ENCODE measurements at regions not wholly inside any gene's neighbourhood (a gene's known extent, or its start where the extent isn't known, plus 50 kb on each side); places are given as distances from the start of the nearest gene placed in this dataset.
A peak's percentile ranks its signal among the peaks of the same experiment; 100 is the strongest.
"Not testable (repeated sequence)": the region's sequence is repeated elsewhere in the genome, so short reads cannot be mapped to it uniquely, and the experiment has no call there.

- H3K79me2 ChIP-seq (ENCODE audit: low read length); intact Hi-C loops (cut with micrococcal nuclease); H3K36me3 ChIP-seq (ENCODE audit: low read depth, low read length); H3K9me3 ChIP-seq (ENCODE audit: low read length); H3K4me2 ChIP-seq (ENCODE audit: low read length); CTCF ChIA-PET; H3K4me3 ChIP-seq (ENCODE audit: low read length); BruUV-seq (replicated peaks); H3F3A ChIP-seq (ENCODE audit: low read length, unreplicated experiment); H3K27ac ChIP-seq (ENCODE audit: low read length); H3K9me2 ChIP-seq (replicated peaks; ENCODE audit: low read length); H3K27me3 ChIP-seq (ENCODE audit: low read length); ATAC-seq; H3K9ac ChIP-seq (ENCODE audit: low read length); H3K4me1 ChIP-seq (ENCODE audit: insufficient read depth, low read length); H4K20me1 ChIP-seq (ENCODE audit: low read length); POLR2A ChIA-PET (ENCODE audit: unreplicated experiment); H2AFZ ChIP-seq (ENCODE audit: low read length): not testable (repeated sequence)
- DNase-seq, result peak; percentile 7
Measured at GRCh38 chr16:46390660-46391462, 230.3 kb downstream of the SHCBP1 start.

GRCh38 chr16:46389561-46390041, 231.6 kb downstream of the SHCBP1 start:
- H3K9me2 ChIP-seq (replicated peaks; ENCODE audit: low read length); H3K36me3 ChIP-seq (ENCODE audit: low read depth, low read length); CTCF ChIA-PET; H2AFZ ChIP-seq (ENCODE audit: low read length); H3K4me1 ChIP-seq (ENCODE audit: insufficient read depth, low read length); H3K27ac ChIP-seq (ENCODE audit: low read length); ATAC-seq; intact Hi-C loops (cut with micrococcal nuclease); H3K79me2 ChIP-seq (ENCODE audit: low read length); H3K4me2 ChIP-seq (ENCODE audit: low read length); H3K9me3 ChIP-seq (ENCODE audit: low read length); H3F3A ChIP-seq (ENCODE audit: low read length, unreplicated experiment); H3K4me3 ChIP-seq (ENCODE audit: low read length); H3K9ac ChIP-seq (ENCODE audit: low read length); H3K27me3 ChIP-seq (ENCODE audit: low read length); POLR2A ChIA-PET (ENCODE audit: unreplicated experiment); H4K20me1 ChIP-seq (ENCODE audit: low read length); BruUV-seq (replicated peaks): not testable (repeated sequence)
- DNase-seq, result peak; percentile 73

- H3F3A ChIP-seq (ENCODE audit: low read length, unreplicated experiment); H3K9ac ChIP-seq (ENCODE audit: low read length); POLR2A ChIA-PET (ENCODE audit: unreplicated experiment); H3K9me2 ChIP-seq (replicated peaks; ENCODE audit: low read length); H3K27me3 ChIP-seq (ENCODE audit: low read length); H3K36me3 ChIP-seq (ENCODE audit: low read depth, low read length); H3K4me2 ChIP-seq (ENCODE audit: low read length); H3K27ac ChIP-seq (ENCODE audit: low read length); H2AFZ ChIP-seq (ENCODE audit: low read length); H3K9me3 ChIP-seq (ENCODE audit: low read length); H3K79me2 ChIP-seq (ENCODE audit: low read length); ATAC-seq; intact Hi-C loops (cut with micrococcal nuclease); H4K20me1 ChIP-seq (ENCODE audit: low read length); H3K4me1 ChIP-seq (ENCODE audit: insufficient read depth, low read length); CTCF ChIA-PET; DNase-seq; BruUV-seq (replicated peaks); H3K4me3 ChIP-seq (ENCODE audit: low read length): not testable (repeated sequence)
Measured at GRCh38 chr16:46388939-46389491, 232.2 kb downstream of the SHCBP1 start.

GRCh38 chr16:46388354-46388753, 232.8 kb downstream of the SHCBP1 start:
- BruUV-seq (replicated peaks); H2AFZ ChIP-seq (ENCODE audit: low read length); POLR2A ChIA-PET (ENCODE audit: unreplicated experiment); H3K9me2 ChIP-seq (replicated peaks; ENCODE audit: low read length); H4K20me1 ChIP-seq (ENCODE audit: low read length); H3K36me3 ChIP-seq (ENCODE audit: low read depth, low read length); H3K79me2 ChIP-seq (ENCODE audit: low read length); H3K9ac ChIP-seq (ENCODE audit: low read length); H3K4me1 ChIP-seq (ENCODE audit: insufficient read depth, low read length); H3K27me3 ChIP-seq (ENCODE audit: low read length); CTCF ChIA-PET; H3K9me3 ChIP-seq (ENCODE audit: low read length); H3K4me2 ChIP-seq (ENCODE audit: low read length); H3F3A ChIP-seq (ENCODE audit: low read length, unreplicated experiment); H3K27ac ChIP-seq (ENCODE audit: low read length); ATAC-seq; H3K4me3 ChIP-seq (ENCODE audit: low read length); intact Hi-C loops (cut with micrococcal nuclease): not testable (repeated sequence)
- peak; percentile 32 for DNase-seq

- ATAC-seq; H3F3A ChIP-seq (ENCODE audit: low read length, unreplicated experiment); H2AFZ ChIP-seq (ENCODE audit: low read length); H4K20me1 ChIP-seq (ENCODE audit: low read length); H3K36me3 ChIP-seq (ENCODE audit: low read depth, low read length); CTCF ChIA-PET; H3K9ac ChIP-seq (ENCODE audit: low read length); H3K4me1 ChIP-seq (ENCODE audit: insufficient read depth, low read length); H3K9me2 ChIP-seq (replicated peaks; ENCODE audit: low read length); DNase-seq; H3K27me3 ChIP-seq (ENCODE audit: low read length); H3K9me3 ChIP-seq (ENCODE audit: low read length); POLR2A ChIA-PET (ENCODE audit: unreplicated experiment); H3K4me3 ChIP-seq (ENCODE audit: low read length); H3K4me2 ChIP-seq (ENCODE audit: low read length); intact Hi-C loops (cut with micrococcal nuclease); BruUV-seq (replicated peaks); H3K79me2 ChIP-seq (ENCODE audit: low read length); H3K27ac ChIP-seq (ENCODE audit: low read length): not testable (repeated sequence)
Measured at GRCh38 chr16:46387720-46388119, 233.5 kb downstream of the SHCBP1 start.

- DNase-seq; H3F3A ChIP-seq (ENCODE audit: low read length, unreplicated experiment); H3K9me3 ChIP-seq (ENCODE audit: low read length); ATAC-seq; BruUV-seq (replicated peaks); intact Hi-C loops (cut with micrococcal nuclease); H3K79me2 ChIP-seq (ENCODE audit: low read length); CTCF ChIA-PET; POLR2A ChIA-PET (ENCODE audit: unreplicated experiment); H4K20me1 ChIP-seq (ENCODE audit: low read length); H3K27me3 ChIP-seq (ENCODE audit: low read length); H3K36me3 ChIP-seq (ENCODE audit: low read depth, low read length); H2AFZ ChIP-seq (ENCODE audit: low read length); H3K9me2 ChIP-seq (replicated peaks; ENCODE audit: low read length); H3K4me3 ChIP-seq (ENCODE audit: low read length); H3K4me2 ChIP-seq (ENCODE audit: low read length); H3K4me1 ChIP-seq (ENCODE audit: insufficient read depth, low read length); H3K27ac ChIP-seq (ENCODE audit: low read length); H3K9ac ChIP-seq (ENCODE audit: low read length): not testable (repeated sequence)
Measured at GRCh38 chr16:46386805-46387620, 234.2 kb downstream of the SHCBP1 start.
